GM19239 (cell line): ENCODE measurements at regions not wholly inside any gene's neighbourhood (a gene's known extent, or its start where the extent isn't known, plus 50 kb on each side); places are given as distances from the start of the nearest gene placed in this dataset.

Experiments
- DNase-seq: peaks from one replicate; pipeline ENCODE4 v3.0.0; 2011; ENCODE audit warnings: low spot score; ENCODE audit not compliant: insufficient read length
- FAIRE-seq: peaks from 2 replicates; lab custom pipeline; 2011; peaks lifted over from hg19 to GRCh38; lab: Jason Lieb, UNC

GRCh38 chr2:15761056-15761455 is 169.4 kb downstream of the DDX1 start:
- no peak for DNase-seq
- no peak for FAIRE-seq

DNA sequence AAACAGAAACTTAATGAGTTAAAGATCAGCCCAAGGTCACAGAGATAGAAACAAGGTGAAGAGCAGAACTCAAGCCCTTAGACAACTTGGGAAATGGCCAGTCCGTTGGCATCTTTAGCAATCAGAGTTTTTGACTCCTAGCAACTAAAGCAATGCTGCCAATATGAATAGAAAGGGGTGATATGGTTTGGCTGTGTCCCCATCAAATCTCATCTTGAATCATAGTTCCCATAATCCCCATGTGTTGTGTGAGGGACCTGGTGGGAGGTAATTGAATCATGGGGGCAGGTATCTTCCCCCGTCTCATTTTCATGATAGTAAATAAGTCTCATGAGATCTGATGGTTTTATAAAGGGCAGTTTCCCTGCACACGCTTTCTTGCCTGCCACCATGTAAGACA is 170.2 kb downstream of the DDX1 start:
- no peak for FAIRE-seq
- DNase-seq = no peak

- DNase-seq = no peak
- FAIRE-seq = no peak
Observed at GRCh38 chr2:15762449-15762848, 170.8 kb downstream of the DDX1 start.

DNA sequence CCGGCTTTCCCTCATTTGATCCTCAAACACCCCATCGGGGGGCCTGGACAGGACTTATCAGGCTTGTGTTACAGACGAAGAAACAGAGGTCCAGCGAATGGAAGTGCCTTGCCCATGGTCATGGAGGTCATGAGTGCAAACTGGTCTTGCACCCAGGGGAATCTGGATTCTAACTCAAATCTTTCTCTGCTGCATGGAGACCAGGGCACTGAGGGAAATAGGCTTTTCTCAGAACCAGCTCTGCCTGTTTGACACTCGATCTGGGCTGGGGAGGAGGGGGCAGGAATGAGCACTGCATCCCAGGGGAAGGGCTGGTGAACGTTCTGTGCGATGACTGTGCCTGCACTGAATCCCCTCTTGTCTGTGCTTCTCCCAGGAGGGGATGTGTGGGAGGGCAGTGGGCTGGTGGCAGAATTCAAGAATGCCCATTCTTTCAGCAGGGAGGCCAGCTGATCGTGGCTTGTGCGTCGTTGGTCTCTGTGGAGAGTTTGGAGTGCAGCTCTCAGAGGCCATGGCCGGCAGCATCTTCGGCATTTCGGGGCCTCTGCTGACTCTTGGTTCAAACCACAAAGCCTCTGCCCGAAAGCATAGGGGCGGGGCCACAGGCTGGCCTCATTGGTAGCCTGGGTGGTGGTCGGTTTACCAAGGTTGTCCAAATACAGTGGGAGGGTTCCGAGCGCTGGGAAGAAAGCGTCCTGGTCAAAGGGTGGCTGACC is 171.6 kb downstream of the DDX1 start:
- FAIRE-seq = no peak
- DNase-seq = no peak

DNA sequence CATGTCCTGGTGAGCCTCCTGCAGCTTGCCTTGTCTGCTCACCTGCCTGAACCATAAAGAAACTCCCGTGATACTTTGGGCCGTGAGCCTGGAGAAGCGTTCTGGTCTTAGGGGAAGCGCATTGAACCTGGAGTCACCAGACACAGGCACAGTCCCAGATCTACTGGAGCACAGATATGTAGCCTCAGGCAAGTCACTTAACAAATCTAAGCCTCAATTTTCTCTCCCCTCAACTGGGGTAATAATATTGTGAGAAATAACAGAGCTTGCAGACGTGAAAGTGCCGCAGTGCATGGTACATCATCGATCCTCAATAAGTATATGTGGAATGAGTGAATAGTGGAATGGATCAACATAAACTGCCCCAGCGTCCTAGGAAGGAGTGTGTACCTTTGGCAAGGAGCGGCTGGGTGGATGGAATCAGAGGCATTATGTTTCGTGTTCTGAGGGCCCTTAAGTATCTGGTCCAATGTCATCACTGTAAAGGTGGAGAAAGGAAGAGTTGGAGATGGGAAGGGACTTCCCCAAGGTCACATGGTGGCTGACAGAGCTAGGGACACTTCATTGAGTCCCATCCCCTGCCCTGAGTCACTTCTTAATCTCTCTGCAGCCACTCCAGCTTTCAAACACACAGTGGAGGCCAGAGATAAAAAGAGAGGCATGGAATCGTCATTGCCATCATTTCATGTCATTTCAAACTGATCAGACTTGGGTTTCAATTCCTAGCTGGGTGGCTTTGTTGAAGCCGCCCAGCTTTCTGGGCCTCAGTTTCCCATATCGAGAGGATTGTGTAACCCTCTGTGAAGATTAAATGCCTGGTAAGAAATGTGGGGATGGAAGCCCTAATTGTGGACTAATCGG is 172.4 kb downstream of the DDX1 start:
- DNase-seq = no peak
- no peak for FAIRE-seq

DNA sequence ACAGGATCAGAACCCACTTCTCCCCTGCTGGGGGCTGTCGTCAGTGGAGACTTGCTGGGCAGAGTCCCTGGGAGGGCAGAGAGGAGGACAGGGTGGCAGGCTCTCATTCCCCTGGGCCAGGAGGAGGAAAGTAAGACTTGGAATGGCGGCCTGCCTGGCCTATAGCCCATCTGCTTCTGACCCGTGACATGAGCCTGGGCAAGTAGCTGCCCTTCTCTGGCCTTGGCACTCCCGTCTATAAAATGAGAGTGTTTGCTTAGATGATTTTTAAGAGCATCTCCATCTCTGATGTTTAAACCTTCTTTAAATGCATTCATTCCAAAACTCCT is 173.0 kb downstream of the DDX1 start:
- FAIRE-seq = no peak
- DNase-seq = no peak

GRCh38 chr2:15765211-15765610 is 173.5 kb downstream of the DDX1 start:
- DNase-seq (no peak), FAIRE-seq (no peak)

DNA sequence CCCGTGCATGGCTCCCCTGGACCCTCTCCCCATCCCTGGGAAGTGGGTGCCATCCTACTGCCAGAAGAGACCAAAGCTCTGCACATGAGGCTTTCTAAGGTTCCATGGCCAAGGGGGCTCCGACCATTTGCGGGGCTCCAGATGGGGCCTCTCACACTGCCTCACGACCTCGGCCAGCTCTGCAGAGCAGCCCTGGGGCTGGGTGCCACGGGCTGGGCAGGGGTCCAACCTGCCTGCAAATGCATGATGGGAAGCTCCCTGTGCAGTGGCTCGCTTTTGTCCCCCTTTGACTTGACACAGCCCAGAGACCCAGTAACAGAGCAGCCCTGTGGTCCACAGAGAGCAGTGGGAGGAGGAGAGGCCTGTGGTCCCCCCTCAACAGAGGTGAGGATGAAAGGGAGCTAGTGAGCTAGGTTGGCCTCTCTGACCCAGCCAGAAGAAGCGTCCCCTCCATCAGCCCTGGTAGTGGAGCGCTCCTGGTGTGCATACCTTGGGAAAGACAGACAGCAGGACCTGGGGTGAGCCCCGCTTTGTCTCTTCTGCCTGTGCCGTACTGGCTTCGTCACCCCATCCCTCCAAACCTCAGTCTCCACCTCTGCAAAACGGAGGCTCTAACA is 174.1 kb downstream of the DDX1 start:
- FAIRE-seq = no peak
- DNase-seq = no peak

GRCh38 chr2:15766303-15766861 is 174.0 kb upstream of the MYCN start:
- FAIRE-seq (no peak), DNase-seq (no peak)

DNA sequence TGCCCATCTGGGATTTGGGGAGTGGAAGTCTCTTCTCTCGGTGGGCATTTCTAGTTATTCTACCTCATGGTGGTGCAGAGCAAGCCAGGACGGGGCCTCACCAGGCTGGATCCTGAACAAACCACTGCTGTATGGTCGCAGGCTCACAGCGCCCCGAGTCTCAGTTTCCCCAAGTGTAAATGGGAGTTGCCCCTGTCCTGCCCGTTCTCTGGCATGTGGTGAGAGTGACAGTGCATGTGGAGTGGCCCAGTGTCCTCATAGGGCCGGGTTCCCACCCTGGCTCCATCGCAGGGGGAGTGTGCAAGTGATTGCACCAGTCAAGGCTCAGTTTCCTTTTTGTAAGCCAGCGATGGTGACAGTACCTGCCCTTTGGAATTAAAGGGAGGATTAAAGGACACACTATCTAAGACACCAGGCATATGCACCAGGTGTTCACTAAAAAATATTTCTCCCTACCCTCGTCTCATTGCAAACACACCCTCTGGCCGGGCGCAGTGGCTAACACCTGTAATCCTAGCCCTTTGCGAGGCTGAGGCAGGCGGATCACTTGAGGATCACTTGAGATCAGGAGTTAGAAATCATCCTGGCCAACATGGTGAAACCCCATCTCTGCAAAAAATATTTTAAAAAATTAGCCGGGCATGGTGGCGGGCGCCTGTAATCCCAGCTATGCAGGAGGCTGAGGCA is 173.3 kb upstream of the MYCN start:
- FAIRE-seq = no peak

DNA sequence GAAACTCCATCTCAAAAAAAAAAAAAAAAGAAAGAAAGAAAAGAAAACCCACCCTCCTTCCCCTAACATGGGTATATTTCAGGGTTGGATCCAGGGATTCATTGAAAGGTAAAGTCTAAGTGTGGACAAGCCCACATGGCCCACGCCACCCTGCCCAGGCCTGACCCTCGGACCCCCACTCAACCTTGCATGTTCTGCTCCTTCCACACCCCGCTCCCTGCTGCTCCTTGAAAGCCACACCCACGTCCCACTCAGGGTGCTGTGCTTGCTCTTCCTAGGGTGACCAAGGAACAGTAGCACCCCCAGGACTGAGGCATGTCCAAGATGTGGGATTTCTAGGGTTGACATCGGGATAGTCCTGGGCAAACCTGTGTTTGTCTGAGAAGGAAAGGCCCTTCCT is 172.7 kb upstream of the MYCN start:
- DNase-seq (no peak), FAIRE-seq (no peak)

More for the DNA sequence above, 173.3 kb upstream of the MYCN start:
- DNase-seq = no peak

DNA sequence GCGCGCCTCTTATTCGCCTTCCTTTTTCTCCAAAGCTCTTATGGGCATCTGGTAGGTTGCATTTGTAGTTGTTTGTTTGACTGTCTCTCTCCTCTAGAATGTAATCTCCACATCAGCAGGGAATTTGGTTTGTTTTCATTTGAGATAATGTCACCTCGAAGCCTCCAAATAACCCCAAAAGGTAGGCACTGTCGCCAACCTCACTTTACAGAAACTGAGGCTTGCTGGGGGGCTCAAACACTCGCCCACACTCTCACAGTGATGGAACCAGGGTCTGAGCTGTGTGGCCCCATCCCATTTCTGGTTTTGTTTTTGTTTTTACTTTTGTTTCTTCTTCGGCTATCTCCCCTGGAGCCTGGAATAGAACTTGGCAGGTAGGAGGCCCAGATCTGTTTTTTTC is 172.2 kb upstream of the MYCN start:
- no peak for DNase-seq
- FAIRE-seq = no peak

DNA sequence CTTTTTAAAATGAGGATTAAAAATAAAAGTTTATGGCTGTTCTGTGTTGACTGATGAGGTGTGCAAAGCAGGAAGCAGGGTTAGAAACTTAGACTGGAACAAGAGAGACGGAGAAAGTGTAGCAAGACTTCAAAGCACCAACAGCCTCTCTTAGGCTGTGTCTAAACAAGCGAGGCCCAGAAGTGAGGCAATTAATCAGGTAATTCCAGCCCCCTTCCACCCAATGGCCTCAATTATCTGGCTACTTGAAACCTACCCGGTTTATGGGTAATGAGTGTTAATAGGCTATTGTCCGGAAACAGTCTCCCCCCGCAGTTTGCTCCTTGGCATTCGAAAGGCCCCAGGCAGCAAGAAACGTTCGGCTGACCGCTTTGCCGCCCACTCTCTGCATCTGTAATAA is 171.7 kb upstream of the MYCN start:
- no peak for FAIRE-seq

GRCh38 chr2:15769235-15769634 is 171.1 kb upstream of the MYCN start:
- DNase-seq = no peak
- no peak for FAIRE-seq

More for the DNA sequence above, 171.7 kb upstream of the MYCN start:
- no peak for DNase-seq

DNA sequence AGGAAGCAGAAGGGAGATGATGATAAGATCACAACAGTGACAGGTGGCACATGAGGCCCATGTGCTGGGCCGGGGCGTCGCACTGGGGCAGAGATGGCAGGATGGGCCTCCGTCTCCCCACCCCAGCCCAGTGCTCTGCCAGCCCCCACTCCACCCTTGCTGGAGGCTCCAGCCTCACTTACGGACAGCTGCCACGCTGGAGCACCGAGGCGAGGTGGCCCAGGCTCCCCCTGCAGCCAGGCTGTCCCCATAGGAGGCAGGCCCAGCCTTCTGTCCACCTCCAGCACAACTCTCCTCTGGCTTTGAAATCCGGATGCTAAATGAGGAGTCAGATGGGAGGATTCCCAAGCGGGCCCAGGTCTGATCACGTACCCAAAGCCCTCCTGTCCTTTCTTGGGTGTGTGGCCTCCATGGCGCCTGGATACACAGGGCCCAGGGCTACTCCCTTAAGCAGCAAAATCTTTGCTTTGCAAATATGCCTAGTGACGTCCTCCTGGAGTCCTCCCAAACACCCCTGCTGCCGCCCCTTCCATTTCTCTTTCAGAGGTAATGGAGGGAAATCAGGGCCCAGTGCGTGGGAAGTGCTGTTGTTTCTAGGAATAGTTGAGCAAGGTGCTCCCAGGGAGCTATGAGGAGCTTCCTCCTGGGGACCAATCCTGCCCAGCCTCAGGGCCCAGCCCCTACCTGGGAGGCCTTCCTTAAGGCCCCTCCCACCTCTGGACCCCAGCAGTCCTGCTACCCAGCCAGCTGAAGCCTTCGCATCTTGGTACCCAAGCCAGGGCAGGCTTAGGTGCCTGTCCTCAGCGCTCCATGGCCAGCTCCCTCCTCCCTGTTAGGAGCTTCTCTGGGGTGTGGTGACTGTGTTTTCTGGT is 170.4 kb upstream of the MYCN start:
- no peak for FAIRE-seq
- no peak for DNase-seq

DNA sequence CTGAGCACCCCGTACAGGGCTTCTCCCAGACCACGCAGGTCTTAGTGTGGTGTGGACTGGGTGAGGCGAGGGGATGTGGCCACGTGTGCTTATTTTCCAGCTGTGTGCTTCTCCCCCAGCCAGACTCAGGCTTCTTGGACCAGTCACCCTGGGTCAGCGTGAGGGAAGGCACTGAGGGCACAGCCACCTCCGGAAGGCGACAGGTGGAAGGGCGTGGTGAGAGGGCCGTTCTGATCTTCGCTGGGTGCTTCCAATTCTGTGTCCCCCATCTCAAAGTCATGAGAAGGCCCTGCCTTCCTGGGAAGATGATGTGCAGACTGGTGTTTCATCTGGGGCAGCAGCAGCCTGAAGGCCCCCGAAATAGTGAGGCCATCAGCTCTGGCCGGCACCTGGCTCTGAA is 169.7 kb upstream of the MYCN start:
- no peak for FAIRE-seq

DNA sequence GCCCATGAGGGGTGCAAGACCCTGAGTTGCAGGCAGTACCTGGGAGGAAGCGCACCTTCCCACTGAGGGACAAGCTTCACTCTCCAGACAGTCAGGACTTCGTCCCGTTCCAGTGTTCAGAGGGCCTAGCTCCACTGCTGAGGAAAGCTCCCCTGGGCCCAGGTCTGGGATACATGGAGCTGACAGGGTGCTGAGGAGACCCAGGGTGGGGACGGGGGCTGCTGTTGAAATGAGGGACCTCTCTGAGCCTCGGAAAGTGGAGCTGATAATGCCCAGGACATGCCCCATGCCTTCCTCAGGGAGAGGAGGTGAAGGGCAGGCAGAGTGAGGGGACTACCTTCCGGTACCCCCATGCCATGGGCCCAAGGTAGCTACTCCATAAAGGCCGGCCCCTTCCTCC is 169.2 kb upstream of the MYCN start:
- no peak for FAIRE-seq
- DNase-seq = no peak

More for the DNA sequence above, 169.7 kb upstream of the MYCN start:
- DNase-seq = no peak

DNA sequence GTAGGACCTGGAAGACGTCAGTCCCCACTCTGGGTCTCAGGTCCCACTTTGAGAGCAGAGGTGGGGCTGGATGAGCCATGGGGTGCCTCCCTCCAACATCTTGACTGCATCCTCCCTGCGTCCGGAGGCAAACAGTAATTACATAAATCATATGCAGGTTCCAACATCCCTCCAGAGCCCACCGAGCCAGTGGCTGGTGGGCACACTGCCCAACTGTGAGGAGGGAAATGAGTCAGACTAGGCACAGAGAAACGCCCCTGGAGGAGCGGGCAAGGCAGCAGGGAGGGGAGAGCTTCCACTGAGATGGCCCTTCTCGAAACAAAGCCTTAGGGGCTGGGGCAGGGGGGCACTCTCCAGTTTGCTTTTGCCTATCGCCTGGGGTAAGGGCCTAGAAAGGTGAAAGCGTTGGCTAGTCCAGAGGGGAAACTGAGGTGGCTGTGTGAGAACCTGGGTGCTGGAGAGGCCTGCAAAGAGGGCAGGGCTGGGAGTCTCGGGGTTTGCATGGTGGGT is 168.2 kb upstream of the MYCN start:
- no peak for DNase-seq

GRCh38 chr2:15772681-15773080 is 167.7 kb upstream of the MYCN start:
- no peak for FAIRE-seq
- DNase-seq = no peak

More for the DNA sequence above, 168.2 kb upstream of the MYCN start:
- no peak for FAIRE-seq
